ENCODE measurements at regions not wholly inside any gene's neighbourhood (a gene's known extent, or its start where the extent isn't known, plus 50 kb on each side); places are given as distances from the start of the nearest gene placed in this dataset.

- TF ChIP-seq, protein P1, sequence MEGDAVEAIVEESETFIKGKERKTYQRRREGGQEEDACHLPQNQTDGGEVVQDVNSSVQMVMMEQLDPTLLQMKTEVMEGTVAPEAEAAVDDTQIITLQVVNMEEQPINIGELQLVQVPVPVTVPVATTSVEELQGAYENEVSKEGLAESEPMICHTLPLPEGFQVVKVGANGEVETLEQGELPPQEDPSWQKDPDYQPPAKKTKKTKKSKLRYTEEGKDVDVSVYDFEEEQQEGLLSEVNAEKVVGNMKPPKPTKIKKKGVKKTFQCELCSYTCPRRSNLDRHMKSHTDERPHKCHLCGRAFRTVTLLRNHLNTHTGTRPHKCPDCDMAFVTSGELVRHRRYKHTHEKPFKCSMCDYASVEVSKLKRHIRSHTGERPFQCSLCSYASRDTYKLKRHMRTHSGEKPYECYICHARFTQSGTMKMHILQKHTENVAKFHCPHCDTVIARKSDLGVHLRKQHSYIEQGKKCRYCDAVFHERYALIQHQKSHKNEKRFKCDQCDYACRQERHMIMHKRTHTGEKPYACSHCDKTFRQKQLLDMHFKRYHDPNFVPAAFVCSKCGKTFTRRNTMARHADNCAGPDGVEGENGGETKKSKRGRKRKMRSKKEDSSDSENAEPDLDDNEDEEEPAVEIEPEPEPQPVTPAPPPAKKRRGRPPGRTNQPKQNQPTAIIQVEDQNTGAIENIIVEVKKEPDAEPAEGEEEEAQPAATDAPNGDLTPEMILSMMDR (IDR thresholded peaks at IDR 0.05) = no peak
- TF ChIP-seq POLR2A (IDR thresholded peaks at IDR 0.05) = no peak
Measured at GRCh38 chr5:2829239-2829638, 77.8 kb upstream of the IRX2 start.

Measured in thyroid gland (tissue), 4 donors.